Stimulated activated naive CD4-positive, alpha-beta T cell (primary cell): ENCODE measurements at regions not wholly inside any gene's neighbourhood (a gene's known extent, or its start where the extent isn't known, plus 50 kb on each side); places are given as distances from the start of the nearest gene placed in this dataset.

Experiments
- DNase-seq, 6 experiments: peaks; one replicate each; lab custom pipeline; 2025; lab: John Stamatoyannopoulos, UW

- DNase-seq = no peak
Observed at GRCh38 chr4:132540268-132540667, 608.8 kb upstream of the PCDH10 start.

GRCh38 chr4:132540797-132541196 lies 608.3 kb upstream of the PCDH10 start:
- no peak for DNase-seq

DNA sequence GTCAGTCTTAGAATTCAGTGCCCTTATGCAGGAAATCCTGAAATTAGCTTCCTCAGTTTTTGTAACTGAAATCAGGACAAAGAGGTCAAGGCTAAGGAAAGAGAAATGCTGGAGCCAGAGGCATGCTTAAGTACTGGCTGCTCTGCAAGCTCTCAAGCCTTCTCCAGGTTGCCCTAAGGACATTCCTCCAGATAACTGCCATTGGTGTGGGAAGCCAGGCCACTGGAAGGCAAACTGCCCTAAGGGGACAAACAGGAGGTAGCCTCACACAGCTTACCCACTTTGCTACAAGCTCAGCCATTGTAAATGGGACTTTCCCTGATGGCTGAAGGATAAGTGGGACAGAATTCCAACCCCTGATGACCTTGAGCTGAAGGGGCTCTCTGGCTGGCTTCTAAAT lies 606.9 kb upstream of the PCDH10 start:
- no peak for DNase-seq

DNA sequence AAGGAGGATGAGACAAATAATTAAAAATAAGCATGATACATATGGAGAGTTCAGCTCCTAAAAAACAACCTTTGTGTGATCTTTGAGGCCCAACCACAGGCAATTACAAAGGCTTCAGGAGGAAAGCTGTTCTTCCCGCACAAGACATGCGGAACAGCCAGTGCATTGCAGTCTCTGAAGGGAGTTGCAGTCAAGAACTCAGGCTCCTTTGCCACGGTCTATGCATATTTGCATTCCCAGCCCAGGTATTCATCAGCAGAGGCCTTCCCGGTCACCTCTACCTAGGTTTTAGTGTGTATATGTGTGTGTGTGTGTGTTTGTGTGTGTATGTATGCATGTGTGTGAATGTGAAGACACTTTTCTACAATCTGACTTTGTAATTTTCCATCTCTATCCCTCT lies 600.6 kb upstream of the PCDH10 start:
- no peak for DNase-seq

DNA sequence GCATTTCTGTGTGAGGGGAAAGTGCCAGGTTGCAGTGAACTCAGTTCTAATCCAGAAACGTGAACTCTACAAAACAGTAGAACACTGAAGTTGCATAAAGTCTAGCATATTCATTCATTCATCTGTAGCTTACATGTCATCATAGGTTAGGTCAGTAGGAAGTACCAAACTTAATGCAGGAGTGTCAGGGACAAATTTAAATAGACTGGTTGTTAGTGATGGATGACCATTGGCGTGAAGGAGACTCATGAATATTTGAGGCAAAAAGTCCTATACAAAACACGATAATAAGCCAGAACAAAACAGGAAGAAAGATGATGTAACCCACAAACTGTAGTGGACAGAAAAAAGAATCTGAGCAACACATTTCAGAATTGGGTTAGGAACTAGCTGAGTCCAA lies 592.8 kb upstream of the PCDH10 start:
- DNase-seq = no peak

GRCh38 chr4:132557660-132558059 lies 591.4 kb upstream of the PCDH10 start:
- DNase-seq = no peak

DNA sequence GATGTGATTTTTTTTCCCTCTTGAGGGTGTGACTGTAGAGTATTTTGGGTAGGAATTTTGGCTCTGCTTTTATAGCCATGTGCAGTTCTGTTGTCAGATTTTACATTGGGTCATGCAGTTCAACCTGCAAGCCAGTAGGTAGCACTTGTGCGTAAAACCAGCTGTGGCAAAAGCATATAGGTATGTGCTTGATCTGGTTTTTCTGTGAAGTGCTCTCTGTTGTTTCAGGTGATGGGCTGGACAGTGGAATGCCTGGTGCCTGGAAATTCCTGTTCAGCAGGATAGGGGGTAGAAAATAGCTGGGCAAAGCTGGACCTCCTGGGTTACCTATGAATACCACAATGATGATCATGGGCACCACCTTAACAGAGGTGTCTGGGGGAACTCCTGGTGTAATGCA lies 584.2 kb upstream of the PCDH10 start:
- DNase-seq = no peak

GRCh38 chr4:132565542-132565941 lies 583.6 kb upstream of the PCDH10 start:
- no peak for DNase-seq

GRCh38 chr4:132572210-132572609 lies 576.9 kb upstream of the PCDH10 start:
- DNase-seq = no peak

GRCh38 chr4:132587626-132588025 lies 561.5 kb upstream of the PCDH10 start:
- no peak for DNase-seq

GRCh38 chr4:132592340-132592739 lies 556.8 kb upstream of the PCDH10 start:
- no peak for DNase-seq

GRCh38 chr4:132592850-132593249 lies 556.2 kb upstream of the PCDH10 start:
- DNase-seq = no peak

- DNase-seq = no peak
Observed at GRCh38 chr4:132593717-132594400, 555.2 kb upstream of the PCDH10 start.

DNA sequence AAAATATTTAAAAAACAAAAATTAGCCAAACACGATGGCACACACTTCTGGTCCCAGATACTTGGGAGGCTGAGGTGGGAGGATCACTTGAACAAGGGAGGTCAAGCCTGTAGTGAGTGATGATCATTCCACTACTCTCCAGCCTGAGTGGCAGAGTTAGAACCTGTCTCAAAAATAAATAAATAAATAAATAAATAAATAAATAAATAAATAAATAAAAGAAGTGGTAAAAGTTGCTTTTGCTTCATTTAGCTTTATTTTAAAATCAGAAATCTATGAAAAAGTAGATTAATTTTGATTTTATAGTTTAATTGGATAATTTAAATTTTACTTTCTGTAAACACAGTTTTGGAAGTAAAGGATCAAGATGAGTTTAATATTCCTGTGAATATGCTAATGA lies 552.9 kb upstream of the PCDH10 start:
- DNase-seq = no peak

GRCh38 chr4:132605551-132605950 lies 543.5 kb upstream of the PCDH10 start:
- no peak for DNase-seq

DNA sequence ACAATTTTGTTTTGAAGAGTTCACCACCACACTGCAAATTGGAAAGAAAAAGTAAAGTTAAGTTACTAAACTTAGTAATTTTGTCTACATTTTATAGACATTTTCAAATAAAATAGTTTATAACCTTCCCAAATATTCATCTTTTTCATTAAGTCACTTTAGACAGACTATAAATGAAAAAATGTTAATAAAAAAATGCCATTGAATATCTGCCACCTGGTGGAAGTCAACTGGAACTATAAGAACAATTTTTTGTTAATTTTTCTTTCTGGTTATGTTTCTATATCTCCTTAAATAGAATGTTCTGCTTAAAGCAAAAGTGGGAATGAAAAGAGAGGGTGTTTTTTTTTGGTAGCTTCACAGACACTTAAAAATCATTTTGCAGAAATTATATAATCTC lies 534.4 kb upstream of the PCDH10 start:
- no peak for DNase-seq

DNA sequence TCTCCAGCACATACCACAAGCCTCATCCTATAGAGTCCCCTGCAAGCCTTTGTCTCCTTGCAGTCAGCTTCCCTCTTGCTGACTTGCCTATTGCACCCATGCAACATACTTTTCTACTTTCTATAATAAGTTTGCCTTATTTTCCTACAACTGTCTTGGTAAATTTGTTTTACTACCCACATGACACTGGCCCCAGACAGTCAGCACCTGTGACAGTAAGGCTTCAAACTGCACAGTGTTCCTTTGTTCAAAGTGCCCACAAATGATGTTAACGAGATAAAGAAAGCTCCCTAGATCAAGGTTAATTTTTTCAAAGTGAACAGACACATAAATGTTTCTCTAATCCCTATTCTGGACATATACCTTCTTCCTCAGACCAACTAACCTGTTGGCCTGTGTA lies 529.1 kb upstream of the PCDH10 start:
- DNase-seq = no peak

DNA sequence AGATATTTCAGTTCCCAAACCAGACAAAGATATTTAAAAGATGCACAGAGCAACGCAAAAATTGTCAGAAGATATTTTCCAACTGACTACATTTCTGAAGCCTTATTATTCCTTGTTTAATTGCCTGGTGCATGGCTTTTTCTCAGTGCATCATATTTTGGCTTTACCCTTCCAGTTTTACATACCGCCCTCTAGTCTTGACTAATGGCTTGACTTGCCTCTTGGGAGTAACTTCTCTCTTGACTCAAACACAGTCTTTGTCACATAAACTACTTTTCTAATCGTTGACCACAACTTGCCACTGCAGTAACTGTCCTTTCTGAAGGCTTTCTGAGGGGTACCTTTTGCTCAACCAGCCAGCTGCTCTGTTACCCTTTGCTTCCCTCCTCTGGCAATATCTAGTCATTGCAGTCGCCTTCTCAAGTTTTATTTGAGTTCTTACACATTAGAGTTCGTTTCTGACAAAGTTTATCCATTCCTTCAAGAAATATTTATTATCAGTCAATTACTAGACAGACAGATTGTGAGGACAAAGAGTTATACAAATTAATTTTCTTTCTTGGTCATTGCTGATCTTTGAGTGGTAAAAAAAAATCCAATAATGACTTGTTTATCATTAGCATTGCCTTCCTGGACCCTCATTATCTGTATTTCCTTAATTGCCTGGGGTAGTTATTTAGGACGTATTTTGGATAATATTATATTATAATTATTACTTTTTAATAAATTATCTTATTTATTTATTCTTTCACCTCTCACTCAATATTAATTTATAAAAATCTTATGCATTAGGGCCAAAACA lies 506.9 kb upstream of the PCDH10 start:
- no peak for DNase-seq

GRCh38 chr4:132646186-132646585 lies 502.9 kb upstream of the PCDH10 start:
- no peak for DNase-seq

DNA sequence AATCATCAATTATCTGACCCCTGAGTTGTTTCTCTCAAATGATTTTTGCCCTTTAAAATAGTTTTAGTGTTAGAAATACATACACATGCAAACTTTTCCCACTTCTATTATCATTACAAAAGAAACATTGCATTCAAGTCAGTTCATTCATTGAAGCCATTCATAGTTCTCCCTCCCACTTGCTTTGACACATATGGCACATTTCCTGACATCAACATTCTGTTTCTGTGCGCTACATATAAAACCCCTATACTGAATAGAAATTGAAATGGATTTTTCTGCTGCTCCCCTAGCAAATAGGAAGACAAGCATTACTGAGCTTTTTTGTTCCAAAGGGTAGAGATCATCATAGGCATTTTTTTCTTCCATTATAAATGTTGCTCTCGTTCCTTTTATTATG lies 497.9 kb upstream of the PCDH10 start:
- DNase-seq = no peak

DNA sequence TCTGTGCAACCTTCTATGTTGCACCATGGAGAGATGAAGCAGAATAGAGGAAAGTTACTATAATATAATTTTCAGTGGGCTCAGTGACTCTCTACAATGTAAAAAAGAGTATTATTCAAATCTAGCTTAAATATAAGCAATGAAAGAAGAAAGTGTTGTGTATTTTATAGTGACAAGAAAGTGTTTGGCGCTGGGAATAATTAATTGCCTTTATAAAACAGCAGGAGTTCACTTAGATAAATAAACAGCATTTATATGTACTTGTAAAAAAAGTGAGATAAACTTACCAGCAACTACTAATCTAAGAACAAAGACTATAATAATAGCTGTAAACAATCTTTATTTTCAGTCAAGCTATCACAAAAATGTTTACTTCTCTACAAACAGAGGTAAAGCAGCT lies 488.9 kb upstream of the PCDH10 start:
- DNase-seq = no peak

DNA sequence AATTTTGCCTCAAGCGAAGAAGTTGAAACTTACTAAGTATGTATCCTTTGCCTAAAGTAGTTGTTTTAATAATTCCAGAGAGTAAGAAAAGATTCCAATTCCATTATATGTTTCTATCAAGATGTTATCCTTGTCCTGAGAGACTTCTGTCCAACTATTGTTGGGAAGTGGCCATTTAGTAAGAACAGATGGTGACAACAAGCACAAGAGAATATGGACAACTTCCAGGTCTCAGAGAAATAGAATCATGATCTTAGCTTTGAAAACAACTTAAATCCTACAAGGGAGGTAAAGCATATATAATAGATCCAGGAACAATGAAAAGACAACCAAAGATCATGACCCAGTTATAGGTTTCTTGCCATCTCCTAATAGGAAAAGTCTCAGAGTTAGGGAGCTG lies 486.6 kb upstream of the PCDH10 start:
- no peak for DNase-seq

GRCh38 chr4:132669786-132670185 lies 479.3 kb upstream of the PCDH10 start:
- DNase-seq = no peak

- no peak for DNase-seq
Observed at GRCh38 chr4:132670557-132670956, 478.5 kb upstream of the PCDH10 start.
